SK-N-SH treated with all-trans-retinoic acid at 6 μM for 48 hours (cell line): ENCODE measurements at regions not wholly inside any gene's neighbourhood (a gene's known extent, or its start where the extent isn't known, plus 50 kb on each side); places are given as distances from the start of the nearest gene placed in this dataset.

ENCODE experiments used
- ARNTL ChIP-seq: fragments of 450-650 bp; formaldehyde crosslinking; IDR thresholded peaks from 2 replicates; pipeline ENCODE4 v1.5.0; 2020; ENCODE audit warnings: low read depth, mild to moderate bottlenecking, moderate library complexity, borderline replicate concordance
- ESRRG ChIP-seq: fragments of 250-450 bp; sonication (Bioruptor Pico); IDR thresholded peaks from 2 replicates; pipeline ENCODE4 v1.6.1; 2021; ENCODE audit warnings: mild to moderate bottlenecking
- OSR1 ChIP-seq: fragments of 250-450 bp; sonication (Bioruptor Pico); IDR thresholded peaks from 2 replicates; pipeline ENCODE4 v1.8.0; 2022; ENCODE audit warnings: moderate library complexity, mild to moderate bottlenecking, inconsistent platforms
- RARB ChIP-seq: fragments of 250-450 bp; sonication (Bioruptor Pico); IDR thresholded peaks from 2 replicates; pipeline ENCODE4 v1.8.0; 2021; ENCODE audit warnings: mild to moderate bottlenecking, moderate library complexity
- SNAI2 ChIP-seq: fragments of 250-450 bp; sonication (Bioruptor Pico); IDR thresholded peaks from 2 replicates; pipeline ENCODE4 v1.5.0; 2020; ENCODE audit warnings: mild to moderate bottlenecking, moderate library complexity
- TCF4 ChIP-seq: fragments of 250-450 bp; sonication (Bioruptor Pico); IDR thresholded peaks from 2 replicates; pipeline ENCODE4 v1.8.0; 2021; ENCODE audit warnings: mild to moderate bottlenecking, moderate library complexity, borderline replicate concordance
- ZC3H10 ChIP-seq: fragments of 250-450 bp; sonication (Bioruptor Pico); IDR thresholded peaks from 2 replicates; pipeline ENCODE4 v1.5.1; 2021; ENCODE audit warnings: mild to moderate bottlenecking, moderate library complexity
- ZFP30 ChIP-seq: fragments of 450-650 bp; formaldehyde crosslinking; IDR thresholded peaks from 2 replicates; pipeline ENCODE4 v1.5.0; 2022; ENCODE audit warnings: mild to moderate bottlenecking, moderate library complexity
- ZNF8 ChIP-seq: fragments of 450-650 bp; formaldehyde crosslinking; IDR thresholded peaks from 2 replicates; pipeline ENCODE4 v1.5.0; 2020; ENCODE audit warnings: mild to moderate bottlenecking, moderate library complexity
- TF ChIP-seq, protein P1 (sequence below): fragments of 250-450 bp; sonication (Bioruptor Pico); IDR thresholded peaks from 2 replicates; pipeline ENCODE4 v1.8.0; 2020; ENCODE audit warnings: mild to moderate bottlenecking, moderate library complexity, borderline replicate concordance
- TF ChIP-seq, protein P2 (sequence below): fragments of 250-450 bp; sonication (Bioruptor Pico); IDR thresholded peaks from 2 replicates; pipeline ENCODE4 v1.5.1; 2020; ENCODE audit warnings: low read depth, mild to moderate bottlenecking, moderate library complexity
- TF ChIP-seq, protein P3 (sequence below): fragments of 250-450 bp; sonication (Bioruptor Pico); IDR thresholded peaks from 2 replicates; pipeline ENCODE4 v1.5.0; 2020; ENCODE audit warnings: mild to moderate bottlenecking, moderate library complexity

DNA sequence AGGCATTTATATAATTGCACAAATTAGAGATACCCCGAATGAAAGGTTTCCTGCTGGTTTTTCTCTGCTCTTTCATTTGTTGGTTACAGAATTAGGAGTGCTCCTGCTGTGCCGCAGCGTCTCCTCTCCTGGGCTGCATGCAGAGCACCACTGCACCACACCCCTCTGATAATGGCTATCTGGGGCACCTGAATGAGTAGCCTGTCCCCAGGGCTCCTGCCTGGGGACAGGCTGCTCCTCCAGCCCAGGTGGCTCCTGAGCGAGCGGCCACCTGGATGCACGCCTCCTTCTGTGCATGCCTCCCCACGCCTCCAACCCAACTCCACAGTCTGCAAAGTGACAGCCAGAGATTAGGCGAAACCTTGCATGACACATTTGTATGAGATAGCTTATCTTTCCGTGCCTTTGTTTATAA lies 242.6 kb upstream of the FZD8 start:
- TF ChIP-seq, protein P1, sequence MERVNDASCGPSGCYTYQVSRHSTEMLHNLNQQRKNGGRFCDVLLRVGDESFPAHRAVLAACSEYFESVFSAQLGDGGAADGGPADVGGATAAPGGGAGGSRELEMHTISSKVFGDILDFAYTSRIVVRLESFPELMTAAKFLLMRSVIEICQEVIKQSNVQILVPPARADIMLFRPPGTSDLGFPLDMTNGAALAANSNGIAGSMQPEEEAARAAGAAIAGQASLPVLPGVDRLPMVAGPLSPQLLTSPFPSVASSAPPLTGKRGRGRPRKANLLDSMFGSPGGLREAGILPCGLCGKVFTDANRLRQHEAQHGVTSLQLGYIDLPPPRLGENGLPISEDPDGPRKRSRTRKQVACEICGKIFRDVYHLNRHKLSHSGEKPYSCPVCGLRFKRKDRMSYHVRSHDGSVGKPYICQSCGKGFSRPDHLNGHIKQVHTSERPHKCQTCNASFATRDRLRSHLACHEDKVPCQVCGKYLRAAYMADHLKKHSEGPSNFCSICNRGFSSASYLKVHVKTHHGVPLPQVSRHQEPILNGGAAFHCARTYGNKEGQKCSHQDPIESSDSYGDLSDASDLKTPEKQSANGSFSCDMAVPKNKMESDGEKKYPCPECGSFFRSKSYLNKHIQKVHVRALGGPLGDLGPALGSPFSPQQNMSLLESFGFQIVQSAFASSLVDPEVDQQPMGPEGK (CRISPR knock-in tag), result no peak
- TF ChIP-seq OSR1 (CRISPR knock-in tag), result no peak
- no peak for TF ChIP-seq ZNF8
- no peak for TF ChIP-seq ARNTL (CRISPR knock-in tag)
- TF ChIP-seq ESRRG (CRISPR knock-in tag), result no peak
- TF ChIP-seq, protein P2, sequence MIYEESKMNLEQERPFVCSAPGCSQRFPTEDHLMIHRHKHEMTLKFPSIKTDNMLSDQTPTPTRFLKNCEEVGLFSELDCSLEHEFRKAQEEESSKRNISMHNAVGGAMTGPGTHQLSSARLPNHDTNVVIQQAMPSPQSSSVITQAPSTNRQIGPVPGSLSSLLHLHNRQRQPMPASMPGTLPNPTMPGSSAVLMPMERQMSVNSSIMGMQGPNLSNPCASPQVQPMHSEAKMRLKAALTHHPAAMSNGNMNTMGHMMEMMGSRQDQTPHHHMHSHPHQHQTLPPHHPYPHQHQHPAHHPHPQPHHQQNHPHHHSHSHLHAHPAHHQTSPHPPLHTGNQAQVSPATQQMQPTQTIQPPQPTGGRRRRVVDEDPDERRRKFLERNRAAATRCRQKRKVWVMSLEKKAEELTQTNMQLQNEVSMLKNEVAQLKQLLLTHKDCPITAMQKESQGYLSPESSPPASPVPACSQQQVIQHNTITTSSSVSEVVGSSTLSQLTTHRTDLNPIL (CRISPR knock-in tag), result no peak
- TF ChIP-seq SNAI2 (CRISPR knock-in tag), result no peak
- TF ChIP-seq ZC3H10 (CRISPR knock-in tag), result no peak
- TF ChIP-seq RARB (CRISPR knock-in tag), result no peak
- no peak for TF ChIP-seq ZFP30 (CRISPR knock-in tag)
- TF ChIP-seq TCF4 (CRISPR knock-in tag), result no peak
- TF ChIP-seq, protein P3, sequence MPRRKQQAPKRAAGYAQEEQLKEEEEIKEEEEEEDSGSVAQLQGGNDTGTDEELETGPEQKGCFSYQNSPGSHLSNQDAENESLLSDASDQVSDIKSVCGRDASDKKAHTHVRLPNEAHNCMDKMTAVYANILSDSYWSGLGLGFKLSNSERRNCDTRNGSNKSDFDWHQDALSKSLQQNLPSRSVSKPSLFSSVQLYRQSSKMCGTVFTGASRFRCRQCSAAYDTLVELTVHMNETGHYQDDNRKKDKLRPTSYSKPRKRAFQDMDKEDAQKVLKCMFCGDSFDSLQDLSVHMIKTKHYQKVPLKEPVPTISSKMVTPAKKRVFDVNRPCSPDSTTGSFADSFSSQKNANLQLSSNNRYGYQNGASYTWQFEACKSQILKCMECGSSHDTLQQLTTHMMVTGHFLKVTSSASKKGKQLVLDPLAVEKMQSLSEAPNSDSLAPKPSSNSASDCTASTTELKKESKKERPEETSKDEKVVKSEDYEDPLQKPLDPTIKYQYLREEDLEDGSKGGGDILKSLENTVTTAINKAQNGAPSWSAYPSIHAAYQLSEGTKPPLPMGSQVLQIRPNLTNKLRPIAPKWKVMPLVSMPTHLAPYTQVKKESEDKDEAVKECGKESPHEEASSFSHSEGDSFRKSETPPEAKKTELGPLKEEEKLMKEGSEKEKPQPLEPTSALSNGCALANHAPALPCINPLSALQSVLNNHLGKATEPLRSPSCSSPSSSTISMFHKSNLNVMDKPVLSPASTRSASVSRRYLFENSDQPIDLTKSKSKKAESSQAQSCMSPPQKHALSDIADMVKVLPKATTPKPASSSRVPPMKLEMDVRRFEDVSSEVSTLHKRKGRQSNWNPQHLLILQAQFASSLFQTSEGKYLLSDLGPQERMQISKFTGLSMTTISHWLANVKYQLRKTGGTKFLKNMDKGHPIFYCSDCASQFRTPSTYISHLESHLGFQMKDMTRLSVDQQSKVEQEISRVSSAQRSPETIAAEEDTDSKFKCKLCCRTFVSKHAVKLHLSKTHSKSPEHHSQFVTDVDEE, result no peak
